SK-N-SH treated with all-trans-retinoic acid at 6 μM for 48 hours (cell line): ENCODE measurements at regions not wholly inside any gene's neighbourhood (a gene's known extent, or its start where the extent isn't known, plus 50 kb on each side); places are given as distances from the start of the nearest gene placed in this dataset.

Source experiments
- ATAC-seq: fragments of 200-7000 bp; cut with Tn5 transposase; 3 replicates; pipeline ENCODE4 v1.9.1; 2020; ENCODE audit warnings: mild to moderate bottlenecking, moderate library complexity
- ARNTL ChIP-seq: fragments of 450-650 bp; formaldehyde crosslinking; IDR thresholded peaks from 2 replicates; pipeline ENCODE4 v1.5.0; 2020; ENCODE audit warnings: low read depth, mild to moderate bottlenecking, moderate library complexity, borderline replicate concordance
- BACH2 ChIP-seq: fragments of 250-450 bp; sonication (Bioruptor Pico); IDR thresholded peaks from 2 replicates; pipeline ENCODE4 v1.9.0; 2021; ENCODE audit warnings: mild to moderate bottlenecking, borderline replicate concordance
- CREB5 ChIP-seq: fragments of 250-450 bp; sonication (Bioruptor Pico); IDR thresholded peaks from 2 replicates; pipeline ENCODE4 v1.5.1; 2020; ENCODE audit warnings: low read depth, mild to moderate bottlenecking, moderate library complexity
- CSDC2 ChIP-seq: fragments of 250-450 bp; sonication (Bioruptor Pico); IDR thresholded peaks from 2 replicates; pipeline ENCODE4 v1.5.0; 2020; ENCODE audit warnings: mild to moderate bottlenecking, moderate library complexity
- ESRRG ChIP-seq: fragments of 250-450 bp; sonication (Bioruptor Pico); IDR thresholded peaks from 2 replicates; pipeline ENCODE4 v1.6.1; 2021; ENCODE audit warnings: mild to moderate bottlenecking
- GLIS3 ChIP-seq: fragments of 250-450 bp; sonication (Bioruptor Pico); IDR thresholded peaks from 2 replicates; pipeline ENCODE4 v1.5.0; 2020; ENCODE audit warnings: mild to moderate bottlenecking, moderate library complexity
- ISL1 ChIP-seq: fragments of 250-450 bp; sonication (Bioruptor Pico); IDR thresholded peaks from 2 replicates; pipeline ENCODE4 v2.1.2; 2022; ENCODE audit warnings: mild to moderate bottlenecking, moderate library complexity
- OSR1 ChIP-seq: fragments of 250-450 bp; sonication (Bioruptor Pico); IDR thresholded peaks from 2 replicates; pipeline ENCODE4 v1.8.0; 2022; ENCODE audit warnings: moderate library complexity, mild to moderate bottlenecking, inconsistent platforms
- POU6F1 ChIP-seq: fragments of 250-450 bp; sonication (Bioruptor Pico); IDR thresholded peaks from 2 replicates; pipeline ENCODE4 v1.8.0; 2021; ENCODE audit warnings: low read depth, mild to moderate bottlenecking, moderate library complexity, borderline replicate concordance
- PPARA ChIP-seq: fragments of 250-450 bp; sonication (Bioruptor Pico); IDR thresholded peaks from 2 replicates; pipeline ENCODE4 v1.5.0; 2020; ENCODE audit warnings: mild to moderate bottlenecking, borderline replicate concordance
- RARB ChIP-seq: fragments of 250-450 bp; sonication (Bioruptor Pico); IDR thresholded peaks from 2 replicates; pipeline ENCODE4 v1.8.0; 2021; ENCODE audit warnings: mild to moderate bottlenecking, moderate library complexity
- SNAI2 ChIP-seq: fragments of 250-450 bp; sonication (Bioruptor Pico); IDR thresholded peaks from 2 replicates; pipeline ENCODE4 v1.5.0; 2020; ENCODE audit warnings: mild to moderate bottlenecking, moderate library complexity
- TCF4 ChIP-seq: fragments of 250-450 bp; sonication (Bioruptor Pico); IDR thresholded peaks from 2 replicates; pipeline ENCODE4 v1.8.0; 2021; ENCODE audit warnings: mild to moderate bottlenecking, moderate library complexity, borderline replicate concordance
- TOX ChIP-seq: fragments of 250-450 bp; sonication (Bioruptor Pico); IDR thresholded peaks from 2 replicates; pipeline ENCODE4 v1.8.0; 2021; ENCODE audit warnings: mild to moderate bottlenecking, moderate library complexity, borderline replicate concordance
- ZC3H10 ChIP-seq: fragments of 250-450 bp; sonication (Bioruptor Pico); IDR thresholded peaks from 2 replicates; pipeline ENCODE4 v1.5.1; 2021; ENCODE audit warnings: mild to moderate bottlenecking, moderate library complexity
- ZFP3 ChIP-seq: fragments of 250-450 bp; sonication (Bioruptor Pico); IDR thresholded peaks from 2 replicates; pipeline ENCODE4 v1.5.0; 2020; ENCODE audit warnings: mild to moderate bottlenecking, moderate library complexity
- ZFP30 ChIP-seq: fragments of 450-650 bp; formaldehyde crosslinking; IDR thresholded peaks from 2 replicates; pipeline ENCODE4 v1.5.0; 2022; ENCODE audit warnings: mild to moderate bottlenecking, moderate library complexity
- ZNF70 ChIP-seq: fragments of 450-650 bp; formaldehyde crosslinking; IDR thresholded peaks from 2 replicates; pipeline ENCODE4 v1.5.0; 2020; ENCODE audit warnings: mild to moderate bottlenecking, moderate library complexity
- ZNF8 ChIP-seq: fragments of 450-650 bp; formaldehyde crosslinking; IDR thresholded peaks from 2 replicates; pipeline ENCODE4 v1.5.0; 2020; ENCODE audit warnings: mild to moderate bottlenecking, moderate library complexity
- TF ChIP-seq, protein P1 (sequence below): fragments of 250-450 bp; sonication (Bioruptor Pico); IDR thresholded peaks from 2 replicates; pipeline ENCODE4 v1.5.0; 2020; ENCODE audit warnings: mild to moderate bottlenecking, moderate library complexity
- TF ChIP-seq, protein P2 (sequence below): fragments of 250-450 bp; sonication (Bioruptor Pico); IDR thresholded peaks from 2 replicates; pipeline ENCODE4 v1.5.1; 2021; ENCODE audit warnings: mild to moderate bottlenecking, moderate library complexity

GRCh38 chr2:35688309-35688708, 667.3 kb upstream of the CRIM1 start:
- ATAC-seq: no peak
- TF ChIP-seq OSR1 (CRISPR knock-in tag): no peak
- TF ChIP-seq ZNF8 (CRISPR knock-in tag): no peak
- no peak for TF ChIP-seq ZFP30 (CRISPR knock-in tag)
- no peak for TF ChIP-seq TCF4 (CRISPR knock-in tag)
- no peak for TF ChIP-seq ARNTL (CRISPR knock-in tag)
- TF ChIP-seq ISL1 (CRISPR knock-in tag): no peak
- no peak for TF ChIP-seq CSDC2 (CRISPR knock-in tag)
- TF ChIP-seq PPARA (CRISPR knock-in tag): no peak
- no peak for TF ChIP-seq ZNF70 (CRISPR knock-in tag)
- no peak for TF ChIP-seq TOX (CRISPR knock-in tag)
- no peak for TF ChIP-seq ESRRG (CRISPR knock-in tag)
- TF ChIP-seq BACH2 (CRISPR knock-in tag): no peak
- no peak for TF ChIP-seq CREB5
- no peak for TF ChIP-seq RARB
- TF ChIP-seq GLIS3 (CRISPR knock-in tag): no peak
- no peak for TF ChIP-seq POU6F1 (CRISPR knock-in tag)
- no peak for TF ChIP-seq SNAI2 (CRISPR knock-in tag)
- TF ChIP-seq, protein P1, sequence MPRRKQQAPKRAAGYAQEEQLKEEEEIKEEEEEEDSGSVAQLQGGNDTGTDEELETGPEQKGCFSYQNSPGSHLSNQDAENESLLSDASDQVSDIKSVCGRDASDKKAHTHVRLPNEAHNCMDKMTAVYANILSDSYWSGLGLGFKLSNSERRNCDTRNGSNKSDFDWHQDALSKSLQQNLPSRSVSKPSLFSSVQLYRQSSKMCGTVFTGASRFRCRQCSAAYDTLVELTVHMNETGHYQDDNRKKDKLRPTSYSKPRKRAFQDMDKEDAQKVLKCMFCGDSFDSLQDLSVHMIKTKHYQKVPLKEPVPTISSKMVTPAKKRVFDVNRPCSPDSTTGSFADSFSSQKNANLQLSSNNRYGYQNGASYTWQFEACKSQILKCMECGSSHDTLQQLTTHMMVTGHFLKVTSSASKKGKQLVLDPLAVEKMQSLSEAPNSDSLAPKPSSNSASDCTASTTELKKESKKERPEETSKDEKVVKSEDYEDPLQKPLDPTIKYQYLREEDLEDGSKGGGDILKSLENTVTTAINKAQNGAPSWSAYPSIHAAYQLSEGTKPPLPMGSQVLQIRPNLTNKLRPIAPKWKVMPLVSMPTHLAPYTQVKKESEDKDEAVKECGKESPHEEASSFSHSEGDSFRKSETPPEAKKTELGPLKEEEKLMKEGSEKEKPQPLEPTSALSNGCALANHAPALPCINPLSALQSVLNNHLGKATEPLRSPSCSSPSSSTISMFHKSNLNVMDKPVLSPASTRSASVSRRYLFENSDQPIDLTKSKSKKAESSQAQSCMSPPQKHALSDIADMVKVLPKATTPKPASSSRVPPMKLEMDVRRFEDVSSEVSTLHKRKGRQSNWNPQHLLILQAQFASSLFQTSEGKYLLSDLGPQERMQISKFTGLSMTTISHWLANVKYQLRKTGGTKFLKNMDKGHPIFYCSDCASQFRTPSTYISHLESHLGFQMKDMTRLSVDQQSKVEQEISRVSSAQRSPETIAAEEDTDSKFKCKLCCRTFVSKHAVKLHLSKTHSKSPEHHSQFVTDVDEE (CRISPR knock-in tag): no peak

- TF ChIP-seq POU6F1 (CRISPR knock-in tag) (no peak), GLIS3 (CRISPR knock-in tag) (no peak), ISL1 (CRISPR knock-in tag) (no peak), TOX (CRISPR knock-in tag) (no peak), SNAI2 (CRISPR knock-in tag) (no peak), CSDC2 (CRISPR knock-in tag) (no peak), ZNF8 (CRISPR knock-in tag) (no peak), BACH2 (CRISPR knock-in tag) (no peak), ZFP30 (CRISPR knock-in tag) (no peak), CREB5 (no peak), ZFP3 (CRISPR knock-in tag) (no peak), PPARA (CRISPR knock-in tag) (no peak), TCF4 (CRISPR knock-in tag) (no peak), ZC3H10 (CRISPR knock-in tag) (no peak)
- TF ChIP-seq, protein P2, sequence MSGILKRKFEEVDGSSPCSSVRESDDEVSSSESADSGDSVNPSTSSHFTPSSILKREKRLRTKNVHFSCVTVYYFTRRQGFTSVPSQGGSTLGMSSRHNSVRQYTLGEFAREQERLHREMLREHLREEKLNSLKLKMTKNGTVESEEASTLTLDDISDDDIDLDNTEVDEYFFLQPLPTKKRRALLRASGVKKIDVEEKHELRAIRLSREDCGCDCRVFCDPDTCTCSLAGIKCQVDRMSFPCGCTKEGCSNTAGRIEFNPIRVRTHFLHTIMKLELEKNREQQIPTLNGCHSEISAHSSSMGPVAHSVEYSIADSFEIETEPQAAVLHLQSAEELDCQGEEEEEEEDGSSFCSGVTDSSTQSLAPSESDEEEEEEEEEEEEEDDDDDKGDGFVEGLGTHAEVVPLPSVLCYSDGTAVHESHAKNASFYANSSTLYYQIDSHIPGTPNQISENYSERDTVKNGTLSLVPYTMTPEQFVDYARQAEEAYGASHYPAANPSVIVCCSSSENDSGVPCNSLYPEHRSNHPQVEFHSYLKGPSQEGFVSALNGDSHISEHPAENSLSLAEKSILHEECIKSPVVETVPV (CRISPR knock-in tag): no peak
- TF ChIP-seq, protein P1 (CRISPR knock-in tag): no peak
- ATAC-seq: no peak
Measured at GRCh38 chr2:35651688-35652323, 703.8 kb upstream of the CRIM1 start.
